Uterus (tissue), 2 donors: ENCODE measurements at regions not wholly inside any gene's neighbourhood (a gene's known extent, or its start where the extent isn't known, plus 50 kb on each side); places are given as distances from the start of the nearest gene placed in this dataset.

Source experiments
- POLR2A ChIP-seq, 2 donors: fragments of 450-650 bp; IDR thresholded peaks; one replicate each; pipeline ENCODE4 v1.6.1; 2016; ENCODE audit warnings: antibody characterized with exemption in 2 of 2, mild to moderate bottlenecking in 1 of 2, moderate library complexity in 1 of 2
- TF ChIP-seq, protein P1 (sequence below), 4 experiments: fragments of 200-600 bp in 2 of 4; fragments of 450-650 bp in 2 of 4; sonication (generic) in 2 of 4; IDR thresholded peaks; one replicate each; pipeline ENCODE4 v1.5.1; 2016 to 2019; ENCODE audit warnings: antibody characterized with exemption in 4 of 4, mild to moderate bottlenecking in 2 of 4, moderate library complexity in 1 of 4

DNA sequence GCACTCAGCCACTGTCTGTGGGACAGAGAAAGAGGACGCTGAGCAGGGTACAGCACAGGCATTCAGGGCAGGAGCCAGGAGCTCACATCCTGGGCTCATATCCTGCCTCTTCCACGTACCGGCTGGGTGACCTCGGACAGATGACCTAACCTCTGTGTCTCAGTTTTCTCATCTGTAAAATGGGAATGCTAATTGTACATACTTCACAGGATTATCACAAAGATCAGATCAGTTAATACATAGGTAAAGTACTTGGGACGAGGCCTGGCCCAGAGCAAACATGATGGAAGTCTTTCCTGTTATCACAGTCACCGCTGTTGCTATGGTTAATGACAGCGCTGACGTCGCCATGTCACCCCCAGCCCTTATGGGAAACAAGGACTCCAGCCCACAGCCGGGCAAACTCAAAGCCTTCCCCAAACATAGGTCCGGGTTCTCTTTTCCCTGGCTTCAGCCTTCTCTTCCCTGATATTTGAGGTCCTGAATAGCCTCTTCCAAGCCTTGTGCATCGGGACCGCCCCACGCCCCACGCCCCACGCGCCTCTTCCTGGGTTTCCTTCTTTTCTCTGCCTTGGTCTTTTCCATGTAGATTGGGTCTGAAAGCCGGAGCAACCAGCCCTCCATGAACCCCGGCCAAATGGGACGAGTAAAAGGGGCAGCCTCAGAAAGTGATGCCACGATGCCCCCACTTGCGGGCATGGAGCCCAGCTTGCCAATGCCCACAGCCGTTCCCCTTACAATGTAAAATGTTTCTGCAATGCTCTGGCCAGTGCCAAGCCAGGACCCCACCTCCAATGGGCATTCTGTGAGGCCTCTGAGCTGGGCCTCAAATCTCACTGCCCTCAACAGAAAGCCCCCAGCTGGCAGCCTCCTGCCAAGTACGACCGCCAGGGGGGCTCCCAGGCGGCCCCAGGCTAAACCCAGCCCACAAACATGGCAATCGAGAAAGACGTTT, 125.4 kb downstream of the RFLNA start:
- TF ChIP-seq, protein P1, sequence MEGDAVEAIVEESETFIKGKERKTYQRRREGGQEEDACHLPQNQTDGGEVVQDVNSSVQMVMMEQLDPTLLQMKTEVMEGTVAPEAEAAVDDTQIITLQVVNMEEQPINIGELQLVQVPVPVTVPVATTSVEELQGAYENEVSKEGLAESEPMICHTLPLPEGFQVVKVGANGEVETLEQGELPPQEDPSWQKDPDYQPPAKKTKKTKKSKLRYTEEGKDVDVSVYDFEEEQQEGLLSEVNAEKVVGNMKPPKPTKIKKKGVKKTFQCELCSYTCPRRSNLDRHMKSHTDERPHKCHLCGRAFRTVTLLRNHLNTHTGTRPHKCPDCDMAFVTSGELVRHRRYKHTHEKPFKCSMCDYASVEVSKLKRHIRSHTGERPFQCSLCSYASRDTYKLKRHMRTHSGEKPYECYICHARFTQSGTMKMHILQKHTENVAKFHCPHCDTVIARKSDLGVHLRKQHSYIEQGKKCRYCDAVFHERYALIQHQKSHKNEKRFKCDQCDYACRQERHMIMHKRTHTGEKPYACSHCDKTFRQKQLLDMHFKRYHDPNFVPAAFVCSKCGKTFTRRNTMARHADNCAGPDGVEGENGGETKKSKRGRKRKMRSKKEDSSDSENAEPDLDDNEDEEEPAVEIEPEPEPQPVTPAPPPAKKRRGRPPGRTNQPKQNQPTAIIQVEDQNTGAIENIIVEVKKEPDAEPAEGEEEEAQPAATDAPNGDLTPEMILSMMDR (IDR thresholded peaks at IDR 0.05): no peak
- no peak for TF ChIP-seq POLR2A (IDR thresholded peaks at IDR 0.05)
